CD4-positive, alpha-beta T cell (primary cell): ENCODE measurements at regions not wholly inside any gene's neighbourhood (a gene's known extent, or its start where the extent isn't known, plus 50 kb on each side); places are given as distances from the start of the nearest gene placed in this dataset.

Experiments
- ATAC-seq: fragments of 200-7000 bp; cut with Tn5 transposase; one replicate; pipeline ENCODE4 v1.10.0; 2022; ENCODE audit warnings: mild to moderate bottlenecking; ENCODE audit not compliant: poor library complexity
- CTCF ChIA-PET: fragments of 350-600 bp; sonication (Branson Sonifier 250); formaldehyde crosslinking; loops from one replicate; lab custom pipeline; 2021; ENCODE audit warnings: antibody characterized with exemption, inconsistent platforms; lab: Charles Lee
- POLR2A ChIA-PET: fragments of 350-600 bp; sonication (Branson Sonifier 250); formaldehyde crosslinking; loops from one replicate; lab custom pipeline; 2021; ENCODE audit warnings: antibody characterized with exemption, inconsistent platforms; lab: Charles Lee
- DNase-seq, 14 experiments: peaks; one replicate each; pipeline ENCODE4 v3.0.0-alpha.2; 2013 to 2020; ENCODE audit warnings: mixed read lengths in 2 of 14
- H3K27ac ChIP-seq, 2 donors: one replicate each; pipeline versions ENCODE4 v1.5.1 to v1.7.0; 2013; ENCODE audit warnings: low read length in 2 of 2, low read depth in 1 of 2, mild to moderate bottlenecking in 1 of 2
- H3K27me3 ChIP-seq, 2 experiments: 1 replicate in 1 of 2; 2 replicates in 1 of 2; pipeline versions ENCODE4 v1.6.1 to v1.7.0; 2013; ENCODE audit warnings: low read length in 2 of 2, control low read depth in 1 of 2, mild to moderate bottlenecking in 1 of 2, moderate library complexity in 1 of 2; ENCODE audit not compliant: insufficient read depth in 2 of 2, control insufficient read depth in 1 of 2
- H3K36me3 ChIP-seq: one replicate; pipeline ENCODE4 v1.6.1; 2013; ENCODE audit warnings: low read length, control low read depth; ENCODE audit not compliant: insufficient read depth
- H3K4me1 ChIP-seq: one replicate; pipeline ENCODE4 v1.6.1; 2013; ENCODE audit warnings: low read length, control low read depth; ENCODE audit not compliant: insufficient read depth
- H3K4me3 ChIP-seq: one replicate; pipeline ENCODE4 v1.5.1; 2013; ENCODE audit warnings: mild to moderate bottlenecking, low read length, moderate library complexity
- H3K9me3 ChIP-seq, 2 experiments: 1 replicate in 1 of 2; 2 replicates in 1 of 2; pipeline versions ENCODE4 v1.6.1 to v1.7.0; 2013; ENCODE audit warnings: low read length in 2 of 2, mild to moderate bottlenecking in 2 of 2, control low read depth in 1 of 2, moderate library complexity in 1 of 2; ENCODE audit not compliant: control insufficient read depth in 1 of 2, insufficient read depth in 1 of 2
- H3K27ac Mint-ChIP-seq: one replicate; pipeline ENCODE4 v1.8.0; 2020; ENCODE audit warnings: mixed read lengths
- H3K27me3 Mint-ChIP-seq: one replicate; pipeline ENCODE4 v1.8.0; 2021; ENCODE audit warnings: mixed read lengths
- H3K36me3 Mint-ChIP-seq: one replicate; pipeline ENCODE4 v1.8.0; 2021; ENCODE audit warnings: low read depth, mixed read lengths
- H3K4me1 Mint-ChIP-seq: one replicate; pipeline ENCODE4 v1.8.0; 2021; ENCODE audit warnings: low read depth, mixed read lengths
- H3K4me3 Mint-ChIP-seq: one replicate; pipeline ENCODE4 v1.8.0; 2020; ENCODE audit warnings: mild to moderate bottlenecking, mixed read lengths
- H3K9me3 Mint-ChIP-seq: one replicate; pipeline ENCODE4 v1.8.0; 2020; ENCODE audit warnings: mixed read lengths
- CTCF ChIP-seq: fragments of 200-600 bp; IDR thresholded peaks from one replicate; pipeline ENCODE4 v1.8.0; 2022; ENCODE audit warnings: antibody characterized with exemption, mild to moderate bottlenecking
- intact Hi-C, 2 experiments: fragments of 100-400 bp; cut with DNase I in 1 of 2; cut with micrococcal nuclease in 1 of 2; formaldehyde crosslinking; loops; one replicate each; pipeline versions ENCODE4 v1.15.1 to v1.9.0; 2023 to 2025; cut with DNase I, micrococcal nuclease

GRCh38 chr17:71432378-71433315 lies 688.2 kb upstream of the SOX9 start:
- Histone ChIP-seq H3K36me3 (no peaks in the 10 kb centered on the region), H3K4me3 (no peak overlapping the region), H3K27ac (no peak overlapping the region), H3K27me3 (no peaks in the 10 kb centered on the region), H3K4me1 (no peaks in the 10 kb centered on the region), H3K9me3 (no peaks in the 10 kb centered on the region)
- DNase-seq (no peak), ATAC-seq (no peak)
- no peaks in the 10 kb centered on the region for H3K36me3 Mint-ChIP-seq
- H3K4me1 Mint-ChIP-seq = no peaks in the 10 kb centered on the region
- no peak overlapping the region for H3K27ac Mint-ChIP-seq
- TF ChIP-seq CTCF = no peak
- peaks cover 7% of the 10 kb centered on the region for H3K9me3 Mint-ChIP-seq
- H3K27me3 Mint-ChIP-seq = no peaks in the 10 kb centered on the region
- intact Hi-C loops = no loop called here
- H3K4me3 Mint-ChIP-seq = no peak overlapping the region
- POLR2A ChIA-PET = no interaction called here
- CTCF ChIA-PET = no interaction called here

GRCh38 chr17:71434716-71435115 lies 686.1 kb upstream of the SOX9 start:
- Mint-ChIP-seq H3K4me1 (no peaks in the 10 kb centered on the region), H3K9me3 (peaks cover under 1% of the 10 kb centered on the region), H3K27ac (no peak overlapping the region), H3K36me3 (no peaks in the 10 kb centered on the region), H3K27me3 (no peaks in the 10 kb centered on the region), H3K4me3 (no peak overlapping the region)
- Histone ChIP-seq H3K36me3 (no peaks in the 10 kb centered on the region), H3K27me3 (no peaks in the 10 kb centered on the region), H3K27ac (no peak overlapping the region), H3K4me1 (no peaks in the 10 kb centered on the region), H3K9me3 (no peaks in the 10 kb centered on the region), H3K4me3 (no peak overlapping the region)
- intact Hi-C loops = no loop called here
- no peak for ATAC-seq
- POLR2A ChIA-PET = no interaction called here
- CTCF ChIA-PET = no interaction called here
- no peak for DNase-seq
- no peak for TF ChIP-seq CTCF

GRCh38 chr17:71436479-71436878 lies 684.3 kb upstream of the SOX9 start:
- Histone ChIP-seq H3K27ac (no peak overlapping the region), H3K27me3 (no peaks in the 10 kb centered on the region), H3K4me1 (no peaks in the 10 kb centered on the region), H3K36me3 (no peaks in the 10 kb centered on the region), H3K9me3 (peaks cover 0 to 7% of the 10 kb centered on the region in 2 experiments), H3K4me3 (no peak overlapping the region)
- Mint-ChIP-seq H3K36me3 (no peaks in the 10 kb centered on the region), H3K27me3 (no peaks in the 10 kb centered on the region), H3K4me3 (no peak overlapping the region), H3K9me3 (no peaks in the 10 kb centered on the region), H3K27ac (no peak overlapping the region), H3K4me1 (no peaks in the 10 kb centered on the region)
- ChIA-PET POLR2A (no interaction called here), CTCF (no interaction called here)
- no peak for TF ChIP-seq CTCF
- DNase-seq (no peak), ATAC-seq (no peak)
- intact Hi-C loops = no loop called here
